NB4 (cell line): ENCODE measurements at regions not wholly inside any gene's neighbourhood (a gene's known extent, or its start where the extent isn't known, plus 50 kb on each side); places are given as distances from the start of the nearest gene placed in this dataset.

Experiments used
- DNase-seq: peaks from one replicate; pipeline ENCODE4 v3.0.0; 2010; ENCODE audit warnings: low read depth
- H3K4me3 ChIP-seq: one replicate; pipeline ENCODE4 v1.5.1; 2011; ENCODE audit warnings: mild to moderate bottlenecking, low read depth, low read length, moderate library complexity
- CTCF ChIP-seq: IDR thresholded peaks from one replicate; pipeline ENCODE4 v1.5.1; 2012; ENCODE audit warnings: low read depth, low read length
- MAX ChIP-seq: IDR thresholded peaks from 2 replicates; pipeline ENCODE4 v1.6.1; 2011; ENCODE audit warnings: low read depth, low read length
- MYC ChIP-seq: IDR thresholded peaks from 2 replicates; pipeline ENCODE4 v1.6.1; 2011; ENCODE audit warnings: low read depth, low read length
- POLR2A ChIP-seq: IDR thresholded peaks from 2 replicates; pipeline ENCODE4 v1.6.1; 2011; ENCODE audit warnings: mild to moderate bottlenecking; ENCODE audit not compliant: insufficient read length; ENCODE audit errors: extremely low read depth

- TF ChIP-seq CTCF (no peak), MAX (no peak), POLR2A (no peak), MYC (no peak)
- no peak overlapping the region for H3K4me3 ChIP-seq
- DNase-seq = no peak
Measured at GRCh38 chr4:14149176-14150053, 521.9 kb upstream of the BOD1L1 start.

GRCh38 chr4:14151101-14151500, 523.6 kb upstream of the BOD1L1 start:
- no peak for DNase-seq
- TF ChIP-seq POLR2A = no peak
- TF ChIP-seq MAX = no peak
- no peak for TF ChIP-seq CTCF
- TF ChIP-seq MYC = no peak
- no peak overlapping the region for H3K4me3 ChIP-seq

GRCh38 chr4:14152834-14153519, 525.5 kb upstream of the BOD1L1 start:
- no peak for TF ChIP-seq POLR2A
- TF ChIP-seq MYC = no peak
- no peak for TF ChIP-seq MAX
- TF ChIP-seq CTCF = no peak
- DNase-seq = no peak
- no peak overlapping the region for H3K4me3 ChIP-seq

GRCh38 chr4:14155803-14156202, 528.3 kb upstream of the BOD1L1 start:
- H3K4me3 ChIP-seq = no peak overlapping the region
- TF ChIP-seq MAX = no peak
- TF ChIP-seq MYC = no peak
- no peak for TF ChIP-seq CTCF
- no peak for TF ChIP-seq POLR2A
- DNase-seq = no peak

- no peak for DNase-seq
- TF ChIP-seq MAX (no peak), CTCF (no peak), POLR2A (no peak), MYC (no peak)
- H3K4me3 ChIP-seq = no peak overlapping the region
Measured at GRCh38 chr4:14157262-14157661, 529.7 kb upstream of the BOD1L1 start.
